ENCODE measurements at regions not wholly inside any gene's neighbourhood (a gene's known extent, or its start where the extent isn't known, plus 50 kb on each side); places are given as distances from the start of the nearest gene placed in this dataset.

GRCh38 chr12:46531059-46531785 is 158.6 kb upstream of the SLC38A2 start:
- peaks cover 4% of the 10 kb centered on the region for H3K27me3 Mint-ChIP-seq
- CTCF ChIA-PET = no interaction called here
- H3K36me3 Mint-ChIP-seq = peaks cover 22% of the 10 kb centered on the region
- peaks cover 23% of the 10 kb centered on the region for H3K9me3 Mint-ChIP-seq
- H3K27ac Mint-ChIP-seq = no peak overlapping the region
- H3K4me3 Mint-ChIP-seq = no peak overlapping the region
- DNase-seq = no peak
- no peaks in the 10 kb centered on the region for H3K4me1 Mint-ChIP-seq

- Mint-ChIP-seq H3K4me1 (no peaks in the 10 kb centered on the region), H3K27ac (peak overlapping the region; percentile 2), H3K27me3 (peaks cover 4% of the 10 kb centered on the region), H3K36me3 (peaks cover 26% of the 10 kb centered on the region), H3K9me3 (peaks cover 23% of the 10 kb centered on the region), H3K4me3 (no peak overlapping the region)
- no peak for DNase-seq
- CTCF ChIA-PET = no interaction called here
Measured at GRCh38 chr12:46530373-46531056, 157.9 kb upstream of the SLC38A2 start.

GRCh38 chr12:46526233-46526632 is 153.7 kb upstream of the SLC38A2 start:
- Mint-ChIP-seq H3K4me1 (peaks cover 41% of the 10 kb centered on the region), H3K36me3 (peaks cover 34% of the 10 kb centered on the region), H3K4me3 (no peak overlapping the region), H3K9me3 (peaks cover 20% of the 10 kb centered on the region), H3K27me3 (no peaks in the 10 kb centered on the region), H3K27ac (no peak overlapping the region)
- DNase-seq = no peak
- CTCF ChIA-PET = interaction anchor here (1.4 to 1.7 kb wide), 2 partner anchors 21 to 150 kb away, joined by 3 read pairs; no protein-coding TSS in a partner anchor

GRCh38 chr12:46524778-46525177 is 152.2 kb upstream of the SLC38A2 start:
- Mint-ChIP-seq H3K9me3 (peaks cover 15% of the 10 kb centered on the region), H3K4me3 (no peak overlapping the region), H3K4me1 (peaks cover 52% of the 10 kb centered on the region), H3K36me3 (peaks cover 34% of the 10 kb centered on the region), H3K27ac (peak overlapping the region; percentile 95), H3K27me3 (no peaks in the 10 kb centered on the region)
- no peak for DNase-seq
- CTCF ChIA-PET = interaction anchor here (0.8 to 2.4 kb wide), 8 partner anchors 12 to 168 kb away, joined by 3 to 12 read pairs (median 4); no protein-coding TSS in a partner anchor

- CTCF ChIA-PET = interaction anchor here (0.8 to 2.4 kb wide), 10 partner anchors 12 to 167 kb away, joined by 3 to 12 read pairs (median 4); no protein-coding TSS in a partner anchor
- H3K4me1 Mint-ChIP-seq = peaks cover 57% of the 10 kb centered on the region
Measured at GRCh38 chr12:46523863-46524770, 151.5 kb upstream of the SLC38A2 start.

GRCh38 chr12:46523446-46523845 is 150.9 kb upstream of the SLC38A2 start:
- H3K27ac Mint-ChIP-seq = peak overlapping the region; percentile 95
- peaks cover 5% of the 10 kb centered on the region for H3K9me3 Mint-ChIP-seq
- peaks cover 31% of the 10 kb centered on the region for H3K36me3 Mint-ChIP-seq
- no peaks in the 10 kb centered on the region for H3K27me3 Mint-ChIP-seq
- DNase-seq = no peak
- H3K4me1 Mint-ChIP-seq = peaks cover 63% of the 10 kb centered on the region
- CTCF ChIA-PET = interaction anchor here (0.9 to 2.4 kb wide), 8 partner anchors 21 to 152 kb away, joined by 3 to 12 read pairs (median 4); no protein-coding TSS in a partner anchor
- peak overlapping the region; percentile 57 for H3K4me3 Mint-ChIP-seq

More at GRCh38 chr12:46523863-46524770, 151.5 kb upstream of the SLC38A2 start:
- Mint-ChIP-seq H3K36me3 (peaks cover 32% of the 10 kb centered on the region), H3K9me3 (peaks cover 11% of the 10 kb centered on the region), H3K27me3 (no peaks in the 10 kb centered on the region), H3K27ac (peak overlapping the region; percentile 95), H3K4me3 (peak overlapping the region; percentile 57)
- peak; percentile 74 for DNase-seq

- Mint-ChIP-seq H3K9me3 (peaks cover 1% of the 10 kb centered on the region), H3K4me1 (peaks cover 77% of the 10 kb centered on the region), H3K36me3 (peaks cover 25% of the 10 kb centered on the region), H3K4me3 (no peak overlapping the region), H3K27ac (no peak overlapping the region), H3K27me3 (no peaks in the 10 kb centered on the region)
- CTCF ChIA-PET = interaction anchor here (0.6 to 1.8 kb wide), 5 partner anchors 27 to 139 kb away, joined by 3 to 5 read pairs (median 4); no protein-coding TSS in a partner anchor
- no peak for DNase-seq
Measured at GRCh38 chr12:46522071-46522470, 149.5 kb upstream of the SLC38A2 start.

GRCh38 chr12:46521145-46521544 is 148.6 kb upstream of the SLC38A2 start:
- H3K4me1 Mint-ChIP-seq = peaks cover 86% of the 10 kb centered on the region
- H3K36me3 Mint-ChIP-seq = peaks cover 24% of the 10 kb centered on the region
- DNase-seq = no peak
- no peak overlapping the region for H3K27ac Mint-ChIP-seq
- no peaks in the 10 kb centered on the region for H3K9me3 Mint-ChIP-seq
- CTCF ChIA-PET = interaction anchor here (0.7 to 1.8 kb wide), 3 partner anchors 28 to 697 kb away, joined by 3 to 5 read pairs (median 4); no protein-coding TSS in a partner anchor
- H3K27me3 Mint-ChIP-seq = no peaks in the 10 kb centered on the region
- no peak overlapping the region for H3K4me3 Mint-ChIP-seq

- Mint-ChIP-seq H3K27ac (no peak overlapping the region), H3K27me3 (no peaks in the 10 kb centered on the region), H3K4me1 (peaks cover 76% of the 10 kb centered on the region), H3K9me3 (peaks cover 3% of the 10 kb centered on the region), H3K4me3 (no peak overlapping the region), H3K36me3 (peaks cover 21% of the 10 kb centered on the region)
- CTCF ChIA-PET = no interaction called here
- DNase-seq = no peak
Measured at GRCh38 chr12:46519407-46519806, 146.8 kb upstream of the SLC38A2 start.

- DNase-seq = no peak
- CTCF ChIA-PET = no interaction called here
- Mint-ChIP-seq H3K36me3 (peaks cover 20% of the 10 kb centered on the region), H3K27me3 (no peaks in the 10 kb centered on the region), H3K4me1 (peaks cover 73% of the 10 kb centered on the region), H3K4me3 (no peak overlapping the region), H3K27ac (no peak overlapping the region), H3K9me3 (peaks cover 3% of the 10 kb centered on the region)
Measured at GRCh38 chr12:46518729-46519128, 146.2 kb upstream of the SLC38A2 start.

- CTCF ChIA-PET = no interaction called here
- Mint-ChIP-seq H3K27ac (peak overlapping the region; percentile 94), H3K4me3 (no peak overlapping the region), H3K36me3 (peaks cover 23% of the 10 kb centered on the region), H3K27me3 (no peaks in the 10 kb centered on the region), H3K4me1 (peaks cover 73% of the 10 kb centered on the region), H3K9me3 (peaks cover 3% of the 10 kb centered on the region)
- DNase-seq = no peak
Measured at GRCh38 chr12:46518169-46518568, 145.6 kb upstream of the SLC38A2 start.

GRCh38 chr12:46517579-46517962 is 145.0 kb upstream of the SLC38A2 start:
- H3K27me3 Mint-ChIP-seq = no peaks in the 10 kb centered on the region
- no peak for DNase-seq
- H3K4me1 Mint-ChIP-seq = peaks cover 73% of the 10 kb centered on the region
- peak overlapping the region; percentile 94 for H3K27ac Mint-ChIP-seq
- CTCF ChIA-PET = interaction anchor here (1.2 to 1.8 kb wide), 2 partner anchors 10 to 144 kb away, joined by 3 to 10 read pairs; no protein-coding TSS in a partner anchor
- H3K9me3 Mint-ChIP-seq = peaks cover 5% of the 10 kb centered on the region
- peaks cover 28% of the 10 kb centered on the region for H3K36me3 Mint-ChIP-seq
- peak overlapping the region; percentile 3 for H3K4me3 Mint-ChIP-seq

GRCh38 chr12:46516933-46517578 is 144.5 kb upstream of the SLC38A2 start:
- Mint-ChIP-seq H3K4me1 (peaks cover 68% of the 10 kb centered on the region), H3K27ac (peak overlapping the region; percentile 94), H3K9me3 (peaks cover 5% of the 10 kb centered on the region)

More at GRCh38 chr12:46516933-46517578, 144.5 kb upstream of the SLC38A2 start:
- H3K36me3 Mint-ChIP-seq = peaks cover 29% of the 10 kb centered on the region
- no peaks in the 10 kb centered on the region for H3K27me3 Mint-ChIP-seq
- H3K4me3 Mint-ChIP-seq = peak overlapping the region; percentile 3
- DNase-seq = peak; percentile 48
- CTCF ChIA-PET = interaction anchor here (1.0 to 1.8 kb wide), 5 partner anchors 9 to 144 kb away, joined by 3 to 10 read pairs (median 4); no protein-coding TSS in a partner anchor

Measured in activated naive CD4-positive, alpha-beta T cell treated with anti-CD3 and anti-CD28 coated beads, Interleukin-2, amount 10 ng/mL, durations not matched to agents 7 days and 5 days (primary cell).